DND-41 (cell line): ENCODE measurements at regions not wholly inside any gene's neighbourhood (a gene's known extent, or its start where the extent isn't known, plus 50 kb on each side); places are given as distances from the start of the nearest gene placed in this dataset.

Source experiments
- ATAC-seq: fragments of 200-7000 bp; cut with Tn5 transposase; 3 replicates; pipeline ENCODE4 v1.9.1; 2021; ENCODE audit warnings: low read depth; ENCODE audit not compliant: insufficient read depth
- DNase-seq: peaks from one replicate; pipeline ENCODE4 v3.0.0-alpha.2; 2020
- H2AFZ ChIP-seq: 2 replicates; pipeline ENCODE4 v1.6.0; 2012; ENCODE audit warnings: low read depth, low read length
- H3K27ac ChIP-seq: 2 replicates; pipeline ENCODE4 v1.5.1; 2012; ENCODE audit warnings: low read length, inconsistent platforms
- H3K27me3 ChIP-seq: fragments of 200-600 bp; sonication (generic); 2 replicates; pipeline ENCODE4 v1.6.0; 2012; ENCODE audit warnings: low read length, mild to moderate bottlenecking, inconsistent platforms; ENCODE audit not compliant: insufficient read depth, poor library complexity
- H3K36me3 ChIP-seq: 2 replicates; pipeline ENCODE4 v1.5.1; 2012; ENCODE audit warnings: low read length, inconsistent platforms; ENCODE audit not compliant: insufficient read depth
- H3K4me1 ChIP-seq: 2 replicates; pipeline ENCODE4 v1.5.1; 2012; ENCODE audit warnings: mild to moderate bottlenecking, low read length; ENCODE audit not compliant: insufficient read depth
- H3K4me2 ChIP-seq: 2 replicates; pipeline ENCODE4 v1.6.0; 2012; ENCODE audit warnings: mild to moderate bottlenecking, moderate library complexity, low read length, inconsistent platforms; ENCODE audit not compliant: insufficient read depth
- H3K4me3 ChIP-seq, 2 experiments: fragments of 200-600 bp in 1 of 2; shearing (Covaris generic) in 1 of 2; 2 replicates each; pipeline ENCODE4 v1.5.1; 2012 to 2016; ENCODE audit warnings: inconsistent platforms in 2 of 2, low read length in 2 of 2, mild to moderate bottlenecking in 2 of 2, low read depth in 1 of 2, moderate library complexity in 1 of 2
- H3K79me2 ChIP-seq: 2 replicates; pipeline ENCODE4 v1.6.0; 2012; ENCODE audit warnings: low read length, inconsistent platforms; ENCODE audit not compliant: insufficient read depth
- H3K9ac ChIP-seq: 2 replicates; pipeline ENCODE4 v1.6.0; 2012; ENCODE audit warnings: low read depth, mild to moderate bottlenecking, inconsistent platforms, low read length, moderate library complexity
- H3K9me3 ChIP-seq: 2 replicates; pipeline ENCODE4 v1.5.1; 2012; ENCODE audit warnings: low read length, moderate library complexity, mild to moderate bottlenecking, inconsistent platforms; ENCODE audit not compliant: insufficient read depth, severe bottlenecking
- H4K20me1 ChIP-seq: 2 replicates; pipeline ENCODE4 v1.6.0; 2012; ENCODE audit warnings: low read length; ENCODE audit not compliant: insufficient read depth
- EZH2 ChIP-seq: IDR thresholded peaks from 3 replicates; pipeline ENCODE4 v1.6.1; 2012; ENCODE audit warnings: borderline replicate concordance, low read depth, mild to moderate bottlenecking, moderate library complexity, low read length, inconsistent platforms; ENCODE audit not compliant: severe bottlenecking
- TF ChIP-seq, protein P1 (sequence below): IDR thresholded peaks from 2 replicates; pipeline ENCODE4 v1.5.1; 2012; ENCODE audit warnings: borderline replicate concordance, low read length, moderate library complexity, mild to moderate bottlenecking; ENCODE audit not compliant: poor library complexity, severe bottlenecking; ENCODE audit errors: extremely low read depth

DNA sequence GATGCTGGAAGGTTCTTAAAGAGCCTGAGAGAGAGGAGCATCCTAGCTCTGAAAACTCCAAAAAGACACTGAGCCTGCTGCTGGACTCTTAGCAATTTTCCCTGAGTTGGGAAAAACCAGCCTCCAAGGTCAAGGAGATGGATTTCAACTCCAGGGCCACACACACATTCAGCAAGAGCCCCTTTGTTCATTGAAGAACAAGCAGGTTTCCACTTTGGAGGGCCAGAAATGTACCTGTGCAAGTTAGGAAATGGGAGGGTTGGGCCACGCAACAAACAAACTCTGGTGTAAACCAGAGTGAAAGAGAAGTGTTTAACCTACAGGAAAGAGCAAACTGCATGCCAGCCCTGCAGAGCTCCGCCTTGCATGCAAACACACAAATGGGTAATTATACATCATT, 264.8 kb upstream of the RPL38 start:
- no peaks in the 10 kb centered on the region for H4K20me1 ChIP-seq
- H3K36me3 ChIP-seq = no peaks in the 10 kb centered on the region
- no peak overlapping the region for H3K27ac ChIP-seq
- no peaks in the 10 kb centered on the region for H3K9me3 ChIP-seq
- H3K79me2 ChIP-seq = no peaks in the 10 kb centered on the region
- H3K4me3 ChIP-seq = no peak overlapping the region
- no peak overlapping the region for H2AFZ ChIP-seq
- no peak for TF ChIP-seq EZH2
- TF ChIP-seq, protein P1, sequence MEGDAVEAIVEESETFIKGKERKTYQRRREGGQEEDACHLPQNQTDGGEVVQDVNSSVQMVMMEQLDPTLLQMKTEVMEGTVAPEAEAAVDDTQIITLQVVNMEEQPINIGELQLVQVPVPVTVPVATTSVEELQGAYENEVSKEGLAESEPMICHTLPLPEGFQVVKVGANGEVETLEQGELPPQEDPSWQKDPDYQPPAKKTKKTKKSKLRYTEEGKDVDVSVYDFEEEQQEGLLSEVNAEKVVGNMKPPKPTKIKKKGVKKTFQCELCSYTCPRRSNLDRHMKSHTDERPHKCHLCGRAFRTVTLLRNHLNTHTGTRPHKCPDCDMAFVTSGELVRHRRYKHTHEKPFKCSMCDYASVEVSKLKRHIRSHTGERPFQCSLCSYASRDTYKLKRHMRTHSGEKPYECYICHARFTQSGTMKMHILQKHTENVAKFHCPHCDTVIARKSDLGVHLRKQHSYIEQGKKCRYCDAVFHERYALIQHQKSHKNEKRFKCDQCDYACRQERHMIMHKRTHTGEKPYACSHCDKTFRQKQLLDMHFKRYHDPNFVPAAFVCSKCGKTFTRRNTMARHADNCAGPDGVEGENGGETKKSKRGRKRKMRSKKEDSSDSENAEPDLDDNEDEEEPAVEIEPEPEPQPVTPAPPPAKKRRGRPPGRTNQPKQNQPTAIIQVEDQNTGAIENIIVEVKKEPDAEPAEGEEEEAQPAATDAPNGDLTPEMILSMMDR = no peak
- no peaks in the 10 kb centered on the region for H3K4me1 ChIP-seq
- DNase-seq (no peak), ATAC-seq (no peak)
- no peak overlapping the region for H3K9ac ChIP-seq
- peaks cover 16% of the 10 kb centered on the region for H3K27me3 ChIP-seq
- no peak overlapping the region for H3K4me2 ChIP-seq

DNA sequence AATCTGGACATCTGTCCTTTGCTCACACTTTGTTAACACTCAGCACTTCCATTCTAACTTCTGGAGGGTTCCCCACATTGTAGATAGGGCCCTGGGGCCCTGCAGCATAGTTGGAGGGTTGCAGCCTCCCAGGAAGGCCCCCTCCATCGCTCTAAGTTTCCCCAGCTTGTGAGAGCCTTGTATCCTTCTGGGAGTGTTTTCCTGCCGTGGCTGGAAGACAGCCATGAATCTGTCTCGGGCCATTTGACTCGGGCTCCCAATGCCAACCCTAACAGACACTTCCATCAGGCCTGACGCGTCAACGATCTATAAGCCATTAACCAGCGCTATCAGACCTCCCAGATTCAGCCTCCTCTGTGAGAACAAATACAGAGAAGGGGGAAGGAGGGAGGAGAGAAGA, 263.7 kb upstream of the RPL38 start:
- Histone ChIP-seq H2AFZ (no peak overlapping the region), H3K4me3 (no peak overlapping the region), H3K36me3 (no peaks in the 10 kb centered on the region), H3K4me2 (no peak overlapping the region), H3K27ac (no peak overlapping the region), H3K9me3 (no peaks in the 10 kb centered on the region), H3K4me1 (no peaks in the 10 kb centered on the region), H3K27me3 (peaks cover 16% of the 10 kb centered on the region), H4K20me1 (no peaks in the 10 kb centered on the region), H3K79me2 (no peaks in the 10 kb centered on the region), H3K9ac (no peak overlapping the region)
- ATAC-seq (no peak), DNase-seq (no peak)
- TF ChIP-seq, protein P1 = no peak
- TF ChIP-seq EZH2 = no peak

DNA sequence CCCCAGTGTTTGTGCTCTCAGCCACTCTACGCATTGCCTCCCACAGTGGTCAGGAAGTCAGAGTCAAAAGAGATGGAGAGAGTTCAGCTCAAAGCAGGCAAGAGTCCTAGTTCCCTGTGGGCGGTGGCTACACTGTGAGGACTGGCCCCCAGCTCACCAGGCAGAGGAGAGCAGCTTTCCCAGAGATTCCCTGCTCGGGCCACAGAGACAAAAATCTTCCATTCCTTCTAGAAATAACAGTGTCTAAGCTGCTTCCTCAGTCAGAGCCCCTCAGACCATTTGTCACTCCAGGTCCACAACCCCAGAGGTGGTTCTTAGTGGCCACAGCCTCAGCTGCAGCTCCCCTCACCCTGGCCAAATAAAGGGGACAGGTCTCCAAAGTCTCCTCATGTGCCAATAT, 263.0 kb upstream of the RPL38 start:
- no peak for DNase-seq
- Histone ChIP-seq H3K4me2 (no peak overlapping the region), H3K79me2 (no peaks in the 10 kb centered on the region), H4K20me1 (no peaks in the 10 kb centered on the region), H3K27me3 (peaks cover 16% of the 10 kb centered on the region), H2AFZ (no peak overlapping the region), H3K27ac (no peak overlapping the region), H3K9me3 (no peaks in the 10 kb centered on the region), H3K9ac (no peak overlapping the region), H3K4me1 (no peaks in the 10 kb centered on the region), H3K4me3 (no peak overlapping the region), H3K36me3 (no peaks in the 10 kb centered on the region)
- no peak for TF ChIP-seq EZH2
- TF ChIP-seq, protein P1 = no peak
- ATAC-seq = no peak
